GM10266 (cell line): ENCODE measurements at regions not wholly inside any gene's neighbourhood (a gene's known extent, or its start where the extent isn't known, plus 50 kb on each side); places are given as distances from the start of the nearest gene placed in this dataset.

Experiments
- DNase-seq: peaks from one replicate; pipeline ENCODE4 v3.0.0; 2012; ENCODE audit errors: extremely low spot score
- CTCF ChIP-seq: IDR thresholded peaks from 2 replicates; pipeline ENCODE4 v1.5.1; 2012; ENCODE audit warnings: mild to moderate bottlenecking, low read depth; ENCODE audit not compliant: control insufficient read depth, insufficient read depth; ENCODE audit errors: missing control alignments

GRCh38 chr6:133583907-133584427, 304.9 kb upstream of the TCF21 start:
- no peak for TF ChIP-seq CTCF
- no peak for DNase-seq

GRCh38 chr6:133584823-133585222, 304.1 kb upstream of the TCF21 start:
- no peak for DNase-seq
- TF ChIP-seq CTCF: no peak

- no peak for DNase-seq
Measured at GRCh38 chr6:133585978-133586377, 302.9 kb upstream of the TCF21 start.

GRCh38 chr6:133587546-133588160, 301.3 kb upstream of the TCF21 start:
- DNase-seq: no peak
- no peak for TF ChIP-seq CTCF

More at GRCh38 chr6:133585978-133586377, 302.9 kb upstream of the TCF21 start:
- TF ChIP-seq CTCF: no peak

GRCh38 chr6:133590196-133590595, 298.7 kb upstream of the TCF21 start:
- TF ChIP-seq CTCF: no peak
- no peak for DNase-seq

- DNase-seq: no peak
- TF ChIP-seq CTCF: no peak
Measured at GRCh38 chr6:133590814-133591213, 298.1 kb upstream of the TCF21 start.

- no peak for DNase-seq
- TF ChIP-seq CTCF: no peak
Measured at GRCh38 chr6:133591275-133591674, 297.6 kb upstream of the TCF21 start.
